ELF-1 (cell line): ENCODE measurements at regions not wholly inside any gene's neighbourhood (a gene's known extent, or its start where the extent isn't known, plus 50 kb on each side); places are given as distances from the start of the nearest gene placed in this dataset.
A peak's percentile ranks its signal among the peaks of the same experiment; 100 is the strongest.
"Not testable (repeated sequence)": the region's sequence is repeated elsewhere in the genome, so short reads cannot be mapped to it uniquely, and the experiment has no call there.

Source experiments
- DNase-seq: peaks from one replicate; pipeline ENCODE4 v3.0.0-alpha.2; 2016; ENCODE audit warnings: low read depth, low spot score

GRCh38 chr4:79552311-79552710 lies 144.3 kb upstream of the GK2 start:
- DNase-seq = peak; percentile 17

DNA sequence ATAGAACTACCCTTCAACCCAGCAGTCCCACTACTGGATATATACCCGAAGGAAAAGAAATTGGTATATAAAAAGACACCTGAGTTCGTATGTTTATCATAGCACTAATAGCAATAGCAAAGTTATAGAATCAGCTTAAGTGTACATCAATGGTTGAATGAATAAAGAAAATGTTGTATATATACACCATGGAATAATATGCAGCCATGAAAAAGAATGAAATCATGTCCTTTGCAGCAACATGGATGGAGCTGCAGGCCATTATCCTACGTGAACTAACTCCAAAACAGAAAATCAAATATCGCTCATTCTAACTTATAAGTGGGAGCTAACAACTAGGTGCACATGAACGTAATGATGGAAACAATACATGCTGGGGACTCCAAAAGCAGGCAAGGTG lies 143.5 kb upstream of the GK2 start:
- DNase-seq = no peak

DNA sequence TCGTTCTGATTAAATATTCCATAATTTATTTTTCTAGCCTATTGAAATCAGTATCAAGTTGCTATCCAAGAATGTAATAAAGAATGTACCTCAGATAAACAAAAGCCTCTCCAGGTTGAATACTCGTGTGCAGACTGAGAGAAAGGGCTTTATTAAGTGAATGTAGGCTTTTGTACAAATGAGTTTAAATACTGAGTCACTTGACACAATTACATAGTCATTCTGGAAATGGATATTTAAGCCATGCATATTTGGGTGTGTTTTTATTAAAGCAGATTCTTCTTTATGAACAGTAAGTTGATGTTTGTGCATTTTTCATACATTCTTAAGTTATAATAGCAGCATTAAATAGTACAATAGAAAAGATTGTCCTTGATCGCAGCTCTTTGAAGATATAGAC lies 139.8 kb upstream of the GK2 start:
- no peak for DNase-seq

GRCh38 chr4:79545292-79545691 lies 137.3 kb upstream of the GK2 start:
- not testable (repeated sequence) for DNase-seq

- DNase-seq = no peak
Measured at GRCh38 chr4:79540143-79540542, 132.1 kb upstream of the GK2 start.

GRCh38 chr4:79535516-79535915 lies 127.5 kb upstream of the GK2 start:
- no peak for DNase-seq

DNA sequence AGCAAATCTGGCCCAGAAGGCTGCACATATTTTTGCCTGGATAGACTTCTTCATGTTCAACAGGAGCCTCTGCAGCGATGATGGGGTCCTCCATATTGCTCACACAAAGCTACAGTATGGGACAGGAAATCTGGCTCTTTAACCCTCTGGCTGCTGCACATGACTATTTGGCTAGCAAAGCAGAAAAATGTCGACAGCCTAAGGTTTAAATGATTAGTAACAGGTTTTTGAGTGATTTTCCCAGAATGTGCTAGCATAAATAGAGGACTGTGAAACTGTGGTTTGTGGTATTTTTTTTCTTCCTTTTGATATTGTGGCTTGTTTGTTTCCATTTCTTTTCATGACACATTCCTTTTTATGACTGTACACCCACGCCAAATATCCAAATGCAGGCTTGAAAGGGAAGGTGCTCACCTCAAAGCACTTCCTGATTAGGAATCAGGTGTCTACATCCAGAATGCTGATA lies 120.2 kb upstream of the GK2 start:
- DNase-seq = no peak

DNA sequence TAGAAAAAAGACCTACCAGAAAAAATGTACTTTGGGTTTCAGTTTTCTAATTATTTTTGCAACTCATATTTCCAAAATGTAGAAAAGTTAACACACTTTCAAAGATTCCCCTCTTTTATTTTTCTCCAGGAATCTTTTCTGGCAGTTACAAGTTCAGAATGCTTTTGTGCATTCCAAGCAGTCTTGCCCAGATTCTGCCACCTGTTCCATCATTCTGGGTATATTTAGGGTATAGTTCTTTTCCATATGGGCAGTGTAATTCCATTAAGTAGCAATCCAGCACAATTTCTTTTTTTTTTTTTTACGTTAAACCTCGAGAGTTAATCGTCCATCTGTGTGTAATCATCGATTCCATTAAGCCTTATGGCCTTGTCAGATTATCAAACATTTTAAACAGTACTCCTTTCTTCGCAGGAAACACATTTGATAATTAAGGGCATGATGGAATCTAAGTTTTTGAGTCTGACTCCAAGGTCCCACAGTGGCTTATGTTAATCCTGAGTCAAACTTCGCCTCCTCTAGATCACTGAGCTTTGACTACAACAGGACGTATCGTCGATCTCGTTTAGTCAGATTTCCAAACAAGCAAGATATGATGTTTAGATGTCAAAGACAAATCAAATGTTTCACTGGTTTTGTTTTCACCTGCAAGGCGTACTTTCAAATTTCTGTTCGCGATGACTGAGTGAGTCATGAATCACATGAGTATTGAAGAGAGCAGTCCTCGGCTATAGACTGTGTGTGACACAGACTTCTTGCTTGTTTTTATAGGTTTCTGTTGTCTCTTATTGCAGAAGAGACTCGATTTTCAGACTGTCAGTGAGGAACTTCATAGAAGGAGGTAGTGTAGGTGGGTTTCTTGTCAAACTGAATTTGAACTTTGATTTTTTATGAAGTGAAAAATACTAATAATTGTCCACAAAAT lies 118.9 kb upstream of the GK2 start:
- no peak for DNase-seq

GRCh38 chr4:79516114-79516513 lies 108.1 kb upstream of the GK2 start:
- DNase-seq = no peak

DNA sequence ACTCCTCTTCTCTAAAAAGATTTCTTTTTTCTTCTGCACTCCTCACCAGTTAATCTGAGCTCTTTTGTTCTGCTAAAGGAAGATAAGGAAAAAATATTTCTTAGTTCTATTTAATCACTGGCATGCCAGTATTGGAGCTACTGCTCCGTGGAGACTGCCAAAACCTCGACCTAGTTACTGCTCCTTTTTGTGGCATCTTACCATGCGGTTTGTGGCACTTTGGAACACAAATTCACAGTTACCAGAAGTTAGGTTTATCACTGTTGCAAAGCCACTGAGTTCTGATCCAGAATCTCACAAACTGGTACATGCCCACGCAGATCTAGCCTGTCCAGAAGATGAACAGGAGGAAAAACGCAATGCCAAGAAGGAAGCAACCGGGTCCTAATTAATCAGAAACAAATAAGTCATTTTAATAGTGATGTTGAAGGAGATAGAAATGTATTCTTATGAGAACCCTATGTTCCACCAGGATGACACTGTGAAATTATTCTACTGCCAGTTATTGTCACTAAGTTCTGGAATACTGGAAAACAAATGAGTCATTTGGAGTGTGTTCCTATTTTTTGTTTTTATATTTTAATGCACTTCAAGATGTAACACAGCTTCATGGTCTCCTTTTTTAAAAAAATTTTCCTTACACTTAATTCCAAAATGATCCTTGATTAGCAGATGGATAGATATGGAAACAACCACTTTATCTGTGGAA lies 106.7 kb upstream of the GK2 start:
- DNase-seq = no peak

- no peak for DNase-seq
Measured at GRCh38 chr4:79513576-79513975, 105.5 kb upstream of the GK2 start.

DNA sequence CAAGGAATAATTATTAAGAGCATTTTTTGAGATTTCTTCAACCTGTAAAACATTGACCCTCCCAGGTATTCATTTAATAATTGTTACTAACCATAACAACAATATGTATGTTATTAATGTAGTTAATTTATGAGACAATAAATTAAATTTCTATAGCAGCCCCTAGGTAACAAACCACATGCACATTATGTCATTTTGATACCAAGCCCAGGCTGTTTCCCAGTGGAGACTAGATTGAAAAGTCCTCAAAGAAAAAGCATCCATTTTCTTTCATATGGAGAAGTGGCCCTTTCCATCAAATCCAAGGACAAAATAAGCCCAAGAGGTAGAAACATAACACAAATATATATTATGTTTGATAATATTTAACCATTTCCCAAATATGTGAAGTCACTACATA lies 104.3 kb upstream of the GK2 start:
- no peak for DNase-seq

- no peak for DNase-seq
Measured at GRCh38 chr4:79502081-79502480, 94.1 kb upstream of the GK2 start.

DNA sequence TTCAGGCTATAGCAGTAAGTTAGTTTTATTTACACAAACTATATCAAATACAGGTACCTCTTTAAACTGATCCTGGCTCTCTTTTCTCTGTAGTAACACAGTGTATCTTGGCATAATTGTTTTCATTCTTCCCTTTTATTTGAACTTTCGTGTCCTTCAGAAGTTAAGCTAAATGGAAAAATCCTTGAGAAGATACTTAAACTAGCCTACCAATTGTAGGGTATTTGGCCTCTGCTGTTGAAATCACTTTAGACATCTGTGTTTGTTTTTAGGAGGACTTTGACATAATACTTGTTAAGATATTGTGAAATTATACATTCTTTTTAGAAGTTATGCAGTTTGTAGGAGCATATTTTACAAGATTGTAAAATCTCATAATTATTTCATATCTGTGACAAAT lies 90.3 kb upstream of the GK2 start:
- DNase-seq = no peak

DNA sequence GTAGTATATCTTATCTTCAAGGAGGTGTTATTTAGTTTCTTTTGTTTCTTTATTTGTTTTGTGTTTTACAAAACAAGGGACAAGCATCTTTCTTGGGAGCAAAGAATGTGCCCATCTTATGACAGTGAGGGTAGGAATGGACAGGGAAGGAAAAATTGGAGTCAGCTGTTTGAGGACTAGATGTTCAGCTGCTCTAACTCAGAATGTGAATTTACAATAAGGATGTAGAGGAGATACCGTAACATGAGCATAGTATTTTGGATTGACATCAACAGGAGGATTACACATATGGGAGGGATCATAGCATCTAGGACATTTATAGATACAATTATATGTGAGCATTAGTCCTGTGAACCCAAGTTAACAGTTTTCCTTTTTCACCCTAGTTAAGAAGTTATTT lies 89.0 kb upstream of the GK2 start:
- DNase-seq = no peak

- DNase-seq = no peak
Measured at GRCh38 chr4:79495447-79495846, 87.4 kb upstream of the GK2 start.

DNA sequence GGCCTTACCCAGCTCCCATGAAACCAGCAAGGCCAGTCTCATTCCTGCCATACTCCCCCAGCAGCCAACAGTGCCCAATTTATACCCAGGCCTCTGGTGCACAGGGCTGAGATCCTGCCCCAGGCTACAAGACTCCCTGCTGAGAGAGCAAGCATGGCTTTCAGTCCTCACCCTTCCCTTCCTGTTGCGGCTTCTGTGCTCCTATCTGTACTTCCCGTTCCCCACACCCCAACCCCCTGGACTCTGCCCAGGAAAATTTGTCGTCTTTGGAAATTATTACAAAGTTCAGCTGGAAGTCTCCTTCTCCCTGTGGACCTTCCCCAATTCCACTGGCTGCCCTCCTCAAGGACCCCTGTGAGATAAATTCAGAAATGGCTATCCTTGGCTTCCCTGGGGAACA lies 84.1 kb upstream of the GK2 start:
- peak; percentile 19 for DNase-seq

- no peak for DNase-seq
Measured at GRCh38 chr4:79489506-79489905, 81.5 kb upstream of the GK2 start.

DNA sequence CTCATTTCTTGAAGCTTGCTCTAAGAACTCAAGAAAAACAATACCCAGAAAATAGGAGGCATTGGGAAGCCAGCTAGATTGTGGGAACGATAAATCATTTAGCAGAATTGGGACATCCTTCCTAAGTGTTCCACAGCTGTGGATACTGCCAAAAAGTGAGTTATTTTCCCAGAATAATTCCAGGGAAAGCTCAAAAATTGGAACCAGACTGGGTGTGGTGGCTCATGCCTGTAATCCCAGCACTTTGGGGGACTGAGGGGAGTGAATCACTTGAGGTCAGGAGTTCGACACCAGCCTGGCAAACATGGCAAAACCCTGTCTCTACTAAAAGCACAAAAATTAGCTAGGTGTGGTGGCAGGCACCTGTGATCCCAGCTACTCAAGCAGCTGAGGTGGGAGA lies 68.2 kb upstream of the GK2 start:
- no peak for DNase-seq

DNA sequence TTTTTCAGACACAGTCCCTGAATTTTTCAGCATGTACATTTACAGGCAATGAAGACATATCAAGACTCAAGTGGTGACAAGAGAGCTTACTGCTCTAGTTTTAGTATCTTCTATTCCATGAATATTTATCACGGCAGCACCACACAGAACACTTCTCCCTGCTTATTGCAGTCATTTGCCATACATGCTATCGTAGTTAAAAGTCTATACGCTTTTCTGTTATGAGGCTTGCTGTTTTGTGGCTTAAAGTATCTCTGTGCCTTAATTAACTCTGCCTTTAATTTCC lies 65.4 kb upstream of the GK2 start:
- DNase-seq = no peak

- DNase-seq = no peak
Measured at GRCh38 chr4:79472693-79473438, 64.8 kb upstream of the GK2 start.

GRCh38 chr4:79472036-79472435 lies 64.0 kb upstream of the GK2 start:
- DNase-seq = no peak

- no peak for DNase-seq
Measured at GRCh38 chr4:79471309-79471708, 63.3 kb upstream of the GK2 start.
